ENCODE measurements at regions not wholly inside any gene's neighbourhood (a gene's known extent, or its start where the extent isn't known, plus 50 kb on each side); places are given as distances from the start of the nearest gene placed in this dataset.
A peak's percentile ranks its signal among the peaks of the same experiment; 100 is the strongest.
"Not testable (repeated sequence)": the region's sequence is repeated elsewhere in the genome, so short reads cannot be mapped to it uniquely, and the experiment has no call there.

DNA sequence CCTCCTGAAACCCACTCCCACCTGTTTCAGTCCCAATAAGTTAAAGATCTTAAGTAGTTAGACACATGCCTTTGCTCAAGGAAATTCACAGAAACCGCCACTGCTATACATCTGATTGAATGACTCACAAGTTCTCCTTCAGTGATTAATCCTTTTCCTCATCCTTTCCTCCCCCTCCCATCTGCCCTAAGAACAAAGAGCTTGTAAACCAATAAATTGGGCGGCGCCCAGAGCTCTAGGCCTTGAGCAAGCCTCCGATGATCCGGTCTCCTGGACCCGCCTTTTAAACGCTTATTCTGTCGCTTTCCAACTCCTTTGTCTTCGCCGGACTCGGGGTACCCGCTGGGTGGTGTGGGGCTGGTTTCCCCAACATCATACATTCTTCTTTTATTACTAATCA lies 104.9 kb downstream of the TRAM1L1 start:
- H3K9me3 ChIP-seq; H3K4me3 ChIP-seq; in situ Hi-C loops (cut with MboI; ENCODE audit: low pct_ligation_motif_present in 1 of 4, low pct_unique_long_range_greater_than_20kb in 1 of 4, low sequenced_read_pairs in 3 of 4); H3K27me3 ChIP-seq; intact Hi-C loops (cut with DNase I; ENCODE audit: low total_unique reads); H3K4me1 ChIP-seq; H3K36me3 ChIP-seq: not testable (repeated sequence)
- H3K27ac ChIP-seq: peak overlapping the region in 1 of 4 donors; percentile 32
- 50 to 62% methylated on average over 12 of the region's 12 CpGs for WGBS, 2 donors (ENCODE audit: low coverage in 1 of 2)
- peak; percentile 71 for DNase-seq
- peak in 1 of 3 donors; percentile 11 for TF ChIP-seq POLR2AphosphoS5 (IDR thresholded peaks at IDR 0.05)

DNA sequence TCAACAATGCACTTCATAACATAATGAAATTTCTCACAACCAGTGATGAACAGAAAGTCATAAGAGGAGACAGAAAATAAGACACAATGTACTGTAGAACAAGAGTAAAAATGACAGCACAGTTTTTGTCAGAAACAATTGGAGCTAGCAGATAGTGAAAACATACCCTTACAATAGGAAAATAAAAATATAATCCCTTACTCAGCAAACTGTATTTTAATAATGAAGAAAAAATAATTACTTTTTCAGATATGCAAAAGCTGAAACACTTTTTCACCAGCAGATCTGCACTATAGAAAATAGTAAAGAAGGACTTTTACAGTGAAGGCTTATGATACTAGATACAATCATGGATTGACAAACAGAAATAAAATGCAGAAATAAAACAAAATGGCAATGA lies 126.3 kb downstream of the TRAM1L1 start:
- in situ Hi-C loops (cut with MboI; ENCODE audit: low pct_ligation_motif_present in 1 of 4, low pct_unique_long_range_greater_than_20kb in 1 of 4, low sequenced_read_pairs in 3 of 4): no loop called here
- no peak overlapping the region for H3K27ac ChIP-seq
- no peak overlapping the region for H3K4me3 ChIP-seq
- H3K27me3 ChIP-seq: no peaks in the 10 kb centered on the region
- no peak for TF ChIP-seq POLR2AphosphoS5 (IDR thresholded peaks at IDR 0.05)
- TF ChIP-seq POLR2A (IDR thresholded peaks at IDR 0.05): no peak
- TF ChIP-seq, protein P1, sequence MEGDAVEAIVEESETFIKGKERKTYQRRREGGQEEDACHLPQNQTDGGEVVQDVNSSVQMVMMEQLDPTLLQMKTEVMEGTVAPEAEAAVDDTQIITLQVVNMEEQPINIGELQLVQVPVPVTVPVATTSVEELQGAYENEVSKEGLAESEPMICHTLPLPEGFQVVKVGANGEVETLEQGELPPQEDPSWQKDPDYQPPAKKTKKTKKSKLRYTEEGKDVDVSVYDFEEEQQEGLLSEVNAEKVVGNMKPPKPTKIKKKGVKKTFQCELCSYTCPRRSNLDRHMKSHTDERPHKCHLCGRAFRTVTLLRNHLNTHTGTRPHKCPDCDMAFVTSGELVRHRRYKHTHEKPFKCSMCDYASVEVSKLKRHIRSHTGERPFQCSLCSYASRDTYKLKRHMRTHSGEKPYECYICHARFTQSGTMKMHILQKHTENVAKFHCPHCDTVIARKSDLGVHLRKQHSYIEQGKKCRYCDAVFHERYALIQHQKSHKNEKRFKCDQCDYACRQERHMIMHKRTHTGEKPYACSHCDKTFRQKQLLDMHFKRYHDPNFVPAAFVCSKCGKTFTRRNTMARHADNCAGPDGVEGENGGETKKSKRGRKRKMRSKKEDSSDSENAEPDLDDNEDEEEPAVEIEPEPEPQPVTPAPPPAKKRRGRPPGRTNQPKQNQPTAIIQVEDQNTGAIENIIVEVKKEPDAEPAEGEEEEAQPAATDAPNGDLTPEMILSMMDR (IDR thresholded peaks at IDR 0.05): no peak
- intact Hi-C loops (cut with DNase I; ENCODE audit: low total_unique reads): no loop called here
- no peaks in the 10 kb centered on the region for H3K9me3 ChIP-seq
- H3K36me3 ChIP-seq: no peaks in the 10 kb centered on the region
- no peaks in the 10 kb centered on the region for H3K4me1 ChIP-seq
- no peak for DNase-seq

DNA sequence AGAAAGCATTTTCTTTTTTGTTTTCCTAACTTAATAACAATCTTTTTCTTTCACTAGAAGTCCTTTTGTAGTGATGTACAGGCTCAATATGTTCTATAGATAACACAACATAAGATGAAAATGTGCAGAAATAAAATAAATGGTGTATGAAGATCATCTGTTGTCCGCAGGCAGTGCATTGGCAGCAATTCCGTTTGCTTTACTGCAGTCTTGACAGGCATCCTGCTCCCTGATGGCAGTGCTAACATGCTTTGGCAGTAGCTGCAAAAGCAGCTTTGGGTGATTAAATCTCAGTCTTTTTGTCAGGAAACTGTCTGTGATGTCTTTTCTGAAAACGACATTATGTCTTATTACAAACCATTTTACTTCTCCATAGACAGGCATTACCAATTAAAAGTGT lies 131.4 kb downstream of the TRAM1L1 start:
- H3K27ac ChIP-seq: no peak overlapping the region
- no peak for DNase-seq
- no peak overlapping the region for H3K4me3 ChIP-seq
- intact Hi-C loops (cut with DNase I; ENCODE audit: low total_unique reads): no loop called here
- WGBS, 2 donors (ENCODE audit: low coverage in 1 of 2): 43 to 69% methylated on average over 2 to 3 of the region's 3 CpGs
- H3K4me1 ChIP-seq: no peaks in the 10 kb centered on the region
- H3K27me3 ChIP-seq: no peaks in the 10 kb centered on the region
- in situ Hi-C loops (cut with MboI; ENCODE audit: low pct_ligation_motif_present in 1 of 4, low pct_unique_long_range_greater_than_20kb in 1 of 4, low sequenced_read_pairs in 3 of 4): no loop called here
- H3K9me3 ChIP-seq: no peaks in the 10 kb centered on the region
- TF ChIP-seq POLR2A (IDR thresholded peaks at IDR 0.05): no peak
- H3K36me3 ChIP-seq: no peaks in the 10 kb centered on the region

DNA sequence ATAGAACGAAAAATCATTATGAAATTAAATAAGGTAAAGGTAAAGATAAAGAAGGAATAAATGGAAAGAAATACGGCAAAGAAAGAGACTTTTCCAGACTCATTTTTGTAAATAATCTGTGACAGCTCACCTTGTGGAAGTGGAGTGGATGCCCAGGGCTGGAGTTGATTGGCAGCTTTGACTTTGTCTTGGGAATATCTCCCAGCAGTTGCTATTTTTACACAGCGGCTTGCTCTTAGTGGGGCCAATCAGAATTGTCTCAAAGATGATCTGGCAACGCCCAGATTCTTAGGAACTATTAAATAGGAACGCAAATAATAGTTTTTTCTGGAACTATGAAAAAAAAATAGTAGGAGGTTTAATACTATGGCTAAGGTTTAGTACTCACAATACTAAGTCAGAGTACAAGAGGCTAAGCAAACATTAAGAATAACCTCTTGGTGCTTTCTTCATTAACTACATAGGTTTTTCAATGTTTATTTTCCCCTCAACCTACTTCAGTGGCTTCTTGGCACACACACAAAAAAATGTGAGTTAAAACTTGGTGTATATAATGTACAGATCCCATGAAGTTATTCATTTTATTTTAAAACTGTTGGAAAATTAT lies 132.7 kb downstream of the TRAM1L1 start:
- in situ Hi-C loops (cut with MboI; ENCODE audit: low pct_ligation_motif_present in 1 of 4, low pct_unique_long_range_greater_than_20kb in 1 of 4, low sequenced_read_pairs in 3 of 4) (no loop called here), intact Hi-C loops (cut with DNase I; ENCODE audit: low total_unique reads) (no loop called here)
- Histone ChIP-seq H3K4me3 (no peak overlapping the region), H3K4me1 (no peaks in the 10 kb centered on the region), H3K9me3 (no peaks in the 10 kb centered on the region), H3K27me3 (no peaks in the 10 kb centered on the region), H3K27ac (no peak overlapping the region), H3K36me3 (no peaks in the 10 kb centered on the region)
- no peak for DNase-seq
- TF ChIP-seq EP300 (IDR thresholded peaks at IDR 0.05; ENCODE audit: low read depth) (no peak), POLR2AphosphoS5 (IDR thresholded peaks at IDR 0.05) (no peak), POLR2A (IDR thresholded peaks at IDR 0.05) (no peak)
- TF ChIP-seq, protein P1 (IDR thresholded peaks at IDR 0.05): no peak
- 60 to 63% methylated on average over 5 of the region's 5 CpGs for WGBS, 2 donors (ENCODE audit: low coverage in 1 of 2)

DNA sequence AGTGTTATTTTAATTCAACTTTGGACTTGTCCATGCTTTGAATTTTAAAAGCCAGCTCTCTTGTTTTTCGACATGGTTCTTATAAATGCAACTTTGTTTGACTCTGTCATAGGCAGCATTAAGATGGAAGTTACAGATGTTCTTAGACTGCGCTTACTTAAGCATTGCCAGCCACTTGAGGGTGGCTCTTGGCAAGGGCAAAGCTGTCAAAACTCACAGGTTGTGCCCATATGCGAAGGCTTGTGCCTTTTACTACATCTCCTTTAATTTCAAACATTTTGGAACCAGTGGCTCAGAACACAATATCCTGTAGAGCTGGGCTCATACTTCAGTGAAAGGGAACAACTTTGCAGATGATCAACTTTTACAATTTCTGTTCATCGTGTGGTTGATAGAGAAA lies 135.5 kb downstream of the TRAM1L1 start:
- Histone ChIP-seq H3K4me1 (no peaks in the 10 kb centered on the region), H3K4me3 (no peak overlapping the region), H3K27me3 (no peaks in the 10 kb centered on the region), H3K27ac (no peak overlapping the region), H3K36me3 (no peaks in the 10 kb centered on the region), H3K9me3 (no peaks in the 10 kb centered on the region)
- WGBS, 2 donors (ENCODE audit: low coverage in 1 of 2): 80 to 85% methylated on average over 4 of the region's 4 CpGs
- in situ Hi-C loops (cut with MboI; ENCODE audit: low pct_ligation_motif_present in 1 of 4, low pct_unique_long_range_greater_than_20kb in 1 of 4, low sequenced_read_pairs in 3 of 4) (no loop called here), intact Hi-C loops (cut with DNase I; ENCODE audit: low total_unique reads) (no loop called here)
- DNase-seq: no peak
- no peak for TF ChIP-seq EP300 (IDR thresholded peaks at IDR 0.05; ENCODE audit: low read depth)
- no peak for TF ChIP-seq POLR2AphosphoS5 (IDR thresholded peaks at IDR 0.05)
- TF ChIP-seq POLR2A (IDR thresholded peaks at IDR 0.05): no peak
- TF ChIP-seq, protein P1 (IDR thresholded peaks at IDR 0.05): no peak

Measured in transverse colon (tissue), 4 donors.